ENCODE measurements at regions not wholly inside any gene's neighbourhood (a gene's known extent, or its start where the extent isn't known, plus 50 kb on each side); places are given as distances from the start of the nearest gene placed in this dataset.

DNA sequence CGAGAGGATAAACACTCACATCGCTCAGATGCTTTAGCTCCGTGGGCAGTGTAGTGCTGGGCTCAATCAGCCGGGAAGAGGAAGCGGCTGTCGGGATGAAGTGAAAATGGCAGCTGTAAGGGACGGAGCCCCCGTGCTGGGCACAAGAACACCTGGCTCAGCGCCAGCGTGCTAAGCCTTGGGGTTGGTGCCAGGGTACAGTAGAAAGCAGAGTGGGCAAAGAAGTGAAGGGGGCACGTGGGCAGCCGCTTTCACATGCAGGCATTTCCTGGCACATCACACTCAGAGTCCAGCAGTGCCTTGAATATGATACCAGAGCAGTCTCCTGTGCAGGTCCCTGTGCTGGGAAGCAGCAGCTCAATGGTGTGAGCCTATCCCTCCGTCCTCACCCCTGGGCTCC is 51.1 kb upstream of the FOXF1 start:
- DNase-seq = no peak
